Activated T-cell treated with anti-CD3 and anti-CD28 coated beads for 48 hours (primary cell): ENCODE measurements at regions not wholly inside any gene's neighbourhood (a gene's known extent, or its start where the extent isn't known, plus 50 kb on each side); places are given as distances from the start of the nearest gene placed in this dataset.
A peak's percentile ranks its signal among the peaks of the same experiment; 100 is the strongest.
"Not testable (repeated sequence)": the region's sequence is repeated elsewhere in the genome, so short reads cannot be mapped to it uniquely, and the experiment has no call there.

Source experiments
- DNase-seq: peaks from one replicate; pipeline ENCODE4 v3.0.0-alpha.2; 2020; ENCODE audit warnings: low read depth

DNA sequence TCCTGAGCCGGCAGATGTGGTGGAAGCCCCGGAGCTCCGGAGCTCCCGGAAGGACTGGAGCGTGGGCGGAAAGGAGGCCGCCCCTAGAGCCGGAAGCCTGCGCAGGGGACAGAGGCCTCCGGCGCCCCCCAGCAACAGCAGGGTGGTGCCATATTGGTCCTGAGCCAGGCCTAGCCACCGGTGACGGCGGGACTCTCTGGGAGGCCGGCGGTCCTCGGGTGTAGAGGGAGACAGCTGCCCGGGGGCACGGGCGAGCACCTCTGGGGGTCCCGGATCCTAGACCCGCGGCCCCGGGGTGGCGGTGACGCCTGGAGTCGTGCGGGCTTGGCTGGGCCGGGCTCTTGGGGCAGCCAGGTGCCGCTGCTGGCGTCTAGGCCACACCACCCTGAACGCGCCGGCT lies 1472.2 kb downstream of the FOXD4L5 start:
- not testable (repeated sequence) for DNase-seq

DNA sequence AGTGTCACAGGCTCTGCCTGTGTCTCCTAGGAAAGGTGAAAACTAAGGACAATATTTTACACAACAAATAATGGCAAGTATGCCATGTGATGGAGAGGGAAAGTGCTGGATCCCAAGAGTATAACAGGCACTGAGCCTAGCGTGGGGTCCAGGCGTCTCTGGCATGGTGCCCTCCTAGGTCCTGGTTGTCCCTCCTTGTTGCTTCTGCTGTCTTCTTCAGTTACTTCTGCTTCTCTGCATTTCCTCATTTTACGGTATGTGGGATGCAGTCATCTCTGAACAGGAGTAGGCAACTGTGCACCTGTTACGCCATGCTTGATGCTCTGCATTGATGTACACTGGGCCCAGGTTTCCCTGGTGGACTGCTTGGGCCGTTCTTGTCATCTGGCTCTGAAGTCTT lies 1480.8 kb downstream of the FOXD4L5 start:
- DNase-seq: not testable (repeated sequence)

DNA sequence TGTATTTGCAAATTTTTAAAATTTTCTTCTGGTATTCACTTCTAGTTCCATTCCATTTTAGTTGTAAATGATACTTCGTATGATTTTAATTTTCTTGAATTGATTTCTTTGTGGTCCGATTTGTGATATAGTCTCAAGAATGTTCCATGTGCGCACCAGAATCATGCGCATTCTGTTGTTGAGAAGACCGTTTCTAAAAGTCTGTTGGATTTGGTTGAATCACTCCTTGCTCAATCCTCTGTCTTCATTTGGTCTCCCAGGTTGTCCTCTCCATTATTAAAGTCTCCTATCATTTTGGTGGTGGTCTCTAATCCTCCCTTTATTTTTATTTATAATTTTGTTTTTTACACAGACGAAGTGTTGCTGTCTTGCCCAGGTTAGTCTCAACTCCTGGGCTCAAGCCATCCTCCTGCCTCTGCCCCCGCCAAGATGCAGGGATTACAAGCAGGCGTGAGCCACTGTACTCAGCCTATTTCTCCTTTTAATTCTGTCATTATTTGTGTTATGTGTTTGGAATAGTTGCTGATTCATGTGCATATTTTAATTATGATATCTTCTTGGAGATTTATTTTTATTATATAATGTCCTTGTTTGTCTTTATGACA lies 1490.8 kb downstream of the FOXD4L5 start:
- DNase-seq: not testable (repeated sequence)

DNA sequence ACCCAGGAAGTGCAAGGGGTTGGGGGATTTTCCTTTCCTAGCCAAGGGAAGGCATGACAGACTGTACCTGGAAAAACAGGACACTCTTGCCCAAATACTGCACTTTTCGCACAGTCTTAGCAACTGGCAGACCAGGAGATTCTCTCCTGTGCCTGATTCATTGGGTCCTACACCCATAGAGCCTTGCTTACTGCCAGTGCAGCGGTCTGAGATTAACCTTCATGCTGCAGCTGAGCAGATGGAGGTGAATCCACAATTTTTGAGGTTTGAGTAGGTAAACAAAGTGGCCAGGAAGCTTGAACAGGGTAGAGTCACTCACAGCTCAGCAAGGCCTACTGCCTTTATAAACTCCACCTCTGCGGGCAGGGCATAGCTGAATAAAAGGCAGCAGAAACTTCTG lies 1497.6 kb downstream of the FOXD4L5 start:
- DNase-seq: not testable (repeated sequence)

DNA sequence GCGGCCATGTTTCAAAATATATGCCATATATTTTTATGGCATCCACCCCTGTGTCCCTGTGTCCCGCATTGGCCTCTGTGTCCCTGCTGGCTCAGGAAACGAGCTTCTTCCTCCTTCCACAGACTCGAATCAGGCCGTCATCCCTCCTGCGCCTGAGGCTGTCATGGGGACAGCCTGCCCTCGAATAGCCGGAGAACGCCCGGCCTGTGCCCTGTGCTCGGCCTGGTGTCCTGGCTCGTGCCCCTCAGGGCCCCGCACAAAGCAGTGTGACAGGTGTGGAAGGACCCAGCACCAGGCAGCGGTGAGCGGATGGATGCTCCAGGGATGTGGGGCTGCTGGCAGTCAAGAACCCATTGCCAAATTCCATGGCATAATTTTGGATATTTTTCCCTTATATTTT lies 1500.0 kb downstream of the FOXD4L5 start:
- not testable (repeated sequence) for DNase-seq

DNA sequence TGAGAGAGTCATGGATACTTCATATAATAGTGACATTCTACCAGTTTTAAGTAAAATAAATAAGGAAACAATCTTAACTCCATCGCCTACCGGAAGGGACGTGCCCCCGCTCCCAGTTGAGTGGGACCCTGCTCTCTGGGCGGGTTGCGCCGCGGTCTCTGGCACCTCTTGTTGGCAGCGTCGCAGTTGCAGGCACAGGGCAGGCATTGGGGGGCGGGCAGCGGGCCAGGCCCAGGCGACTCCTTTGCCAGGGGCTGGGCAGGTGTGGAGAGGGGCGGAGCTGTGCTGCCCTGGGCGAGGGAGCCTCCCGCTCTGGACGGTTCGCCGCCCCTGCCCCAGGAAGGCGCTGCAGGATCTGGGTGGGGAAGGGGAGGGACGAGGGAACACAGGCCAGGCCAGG lies 1500.6 kb downstream of the FOXD4L5 start:
- not testable (repeated sequence) for DNase-seq

DNA sequence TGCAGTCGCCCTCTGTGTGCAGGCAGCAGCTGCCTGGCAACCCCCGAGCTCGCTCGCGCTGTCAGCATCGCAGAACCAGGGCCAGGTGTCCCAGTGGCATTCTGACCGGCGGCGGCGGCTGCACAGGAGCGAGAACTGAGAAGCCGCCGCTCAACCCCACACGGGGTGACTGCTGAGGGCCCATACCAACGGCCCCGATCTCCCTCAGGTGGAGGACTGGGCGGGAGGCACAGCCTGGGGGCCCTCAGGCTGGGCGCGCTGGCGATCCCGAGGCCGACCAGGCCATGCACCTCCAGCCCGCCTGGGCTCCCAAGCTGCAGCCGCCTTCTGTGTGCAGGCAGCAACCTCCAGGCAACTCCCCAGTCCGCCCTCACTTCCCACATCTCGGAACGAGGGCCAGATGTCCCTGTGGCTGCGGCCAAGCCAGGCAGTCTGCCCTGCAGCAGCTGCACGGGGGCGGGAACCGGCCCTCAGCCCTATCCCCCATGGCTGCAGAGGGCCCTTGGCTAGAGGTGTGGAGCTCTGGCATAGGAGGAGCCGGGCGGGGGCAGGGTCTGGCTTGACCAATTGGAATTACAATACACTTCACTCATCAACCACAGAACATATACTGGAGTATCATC lies 1503.1 kb downstream of the FOXD4L5 start:
- DNase-seq: not testable (repeated sequence)

DNA sequence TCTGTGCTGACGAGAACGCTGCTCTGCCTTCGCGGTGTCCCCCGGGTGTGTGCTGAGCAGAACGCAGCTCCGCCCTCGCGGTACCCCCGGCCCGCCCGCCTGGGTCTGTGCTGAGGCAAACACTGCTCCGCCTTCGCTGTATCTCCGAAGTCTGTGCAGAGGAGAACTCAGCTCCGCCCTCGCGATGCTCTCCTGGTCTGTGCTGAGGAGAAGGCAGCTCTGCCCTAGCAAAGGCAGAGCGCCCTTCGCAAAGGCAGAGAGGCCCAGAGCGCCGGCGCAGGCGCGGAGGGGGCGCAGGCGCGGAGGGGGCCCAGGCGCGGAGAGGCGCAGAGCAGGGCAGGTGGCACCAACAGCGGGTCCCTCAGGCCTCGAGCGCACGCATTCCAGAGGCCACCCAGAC lies 1503.6 kb downstream of the FOXD4L5 start:
- peak; percentile 8 for DNase-seq

DNA sequence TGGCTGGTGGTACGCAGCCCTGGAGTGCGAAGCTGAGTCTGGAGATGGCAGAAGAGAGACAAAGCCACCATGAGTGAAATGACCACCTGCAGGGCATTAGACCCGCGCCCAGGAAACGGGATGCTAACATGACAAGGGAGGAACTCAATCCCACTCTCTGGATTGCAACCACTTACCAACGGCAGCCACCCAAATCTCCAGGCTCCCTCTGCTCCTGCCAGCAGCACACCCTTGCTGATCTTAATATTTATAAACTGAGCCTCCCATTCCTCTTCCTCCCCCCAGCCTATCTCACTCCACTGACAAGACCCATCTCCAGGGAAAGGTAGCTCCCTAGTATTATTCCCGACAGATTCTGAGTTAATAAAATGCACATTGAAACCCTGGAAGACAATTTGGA lies 1508.8 kb downstream of the FOXD4L5 start:
- DNase-seq: not testable (repeated sequence)

DNA sequence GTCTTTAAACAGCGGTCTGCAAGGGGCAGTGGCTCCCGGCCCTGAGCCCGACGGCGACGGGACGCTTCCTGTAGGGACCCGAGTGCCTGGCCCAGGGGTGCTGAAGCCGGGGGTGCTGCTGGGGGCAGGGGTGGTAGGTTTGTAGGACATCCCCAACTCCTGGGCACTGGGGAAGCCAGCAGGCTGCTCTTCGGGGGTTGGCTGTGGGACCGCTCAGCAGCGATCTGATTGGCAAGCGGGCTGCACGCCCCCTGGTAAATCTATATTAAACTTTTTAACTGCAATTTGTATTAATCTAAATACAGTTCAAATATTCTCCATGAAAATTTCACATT lies 1510.0 kb downstream of the FOXD4L5 start:
- not testable (repeated sequence) for DNase-seq

DNA sequence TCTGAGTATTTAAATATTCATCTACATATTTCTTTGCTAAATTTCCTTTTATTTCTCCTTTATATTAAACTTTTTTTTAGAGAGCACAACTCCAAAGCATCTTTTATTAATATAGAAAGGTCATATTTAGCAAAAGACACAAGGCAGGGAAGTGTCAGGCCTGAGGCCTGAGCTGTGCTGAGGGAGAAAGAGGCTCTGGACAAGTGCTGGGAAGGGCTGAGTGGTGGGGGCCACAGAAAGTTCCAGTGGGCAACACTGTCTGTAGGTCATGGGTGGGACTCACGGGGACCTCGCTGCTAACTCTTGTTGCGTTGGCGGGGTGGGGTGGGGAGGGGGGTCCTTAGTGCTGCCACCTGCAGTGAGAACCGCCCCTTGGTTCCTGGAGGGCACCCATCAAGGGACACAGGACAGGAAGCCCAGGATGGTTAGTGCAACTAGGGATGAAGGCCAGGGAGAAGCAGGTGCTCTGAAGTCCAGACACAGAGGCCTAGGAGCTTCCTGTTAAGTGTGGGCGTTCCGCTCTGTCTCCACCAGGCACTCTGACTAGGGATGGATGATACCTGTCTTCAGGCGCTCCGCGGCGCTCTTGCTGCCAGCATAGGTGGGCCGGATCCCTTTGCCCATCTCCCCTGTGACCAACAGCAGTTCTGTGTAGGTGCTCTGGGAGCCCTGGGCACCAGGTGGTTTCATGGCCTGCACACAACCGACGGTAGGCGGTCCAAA lies 1510.5 kb downstream of the FOXD4L5 start:
- not testable (repeated sequence) for DNase-seq

DNA sequence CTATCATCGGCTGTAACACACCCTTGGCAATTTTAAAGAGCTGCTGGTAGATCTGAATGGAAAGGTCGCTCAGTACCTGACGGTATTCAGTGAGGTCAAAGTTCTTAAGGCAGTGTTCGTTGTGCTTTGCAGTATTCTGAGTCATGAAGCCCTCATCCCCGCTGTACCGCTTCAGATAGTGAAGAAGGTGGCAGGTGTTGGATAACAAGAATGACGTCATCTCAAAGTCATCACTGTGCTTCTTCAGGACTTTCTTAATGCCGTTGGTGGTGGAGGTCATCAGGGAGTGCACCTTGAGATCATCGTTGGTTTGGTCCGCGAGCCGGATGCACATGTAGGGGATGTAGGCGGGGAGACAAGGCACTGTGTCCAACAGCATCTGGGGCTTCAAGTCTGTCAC lies 1522.8 kb downstream of the FOXD4L5 start:
- DNase-seq: not testable (repeated sequence)

DNA sequence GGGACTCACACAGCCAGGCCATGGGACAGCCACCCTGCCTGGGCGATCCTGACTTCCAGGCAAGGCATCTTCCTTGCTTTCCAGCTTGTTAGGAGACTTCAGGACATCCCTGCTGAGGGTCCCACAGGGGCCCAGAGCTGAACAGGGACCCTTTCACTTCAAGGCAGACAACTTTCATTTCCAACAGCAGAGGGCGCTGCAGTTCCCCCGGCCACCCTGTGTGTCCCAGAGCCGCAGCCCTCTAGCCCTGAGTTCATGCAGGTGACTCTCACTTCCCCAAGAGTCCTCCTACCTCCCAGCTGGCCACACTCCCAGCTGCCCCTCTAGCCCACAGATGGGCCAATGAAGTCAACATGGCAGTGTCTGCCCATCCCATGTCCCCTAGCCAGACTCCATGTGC lies 1556.0 kb downstream of the FOXD4L5 start:
- not testable (repeated sequence) for DNase-seq

DNA sequence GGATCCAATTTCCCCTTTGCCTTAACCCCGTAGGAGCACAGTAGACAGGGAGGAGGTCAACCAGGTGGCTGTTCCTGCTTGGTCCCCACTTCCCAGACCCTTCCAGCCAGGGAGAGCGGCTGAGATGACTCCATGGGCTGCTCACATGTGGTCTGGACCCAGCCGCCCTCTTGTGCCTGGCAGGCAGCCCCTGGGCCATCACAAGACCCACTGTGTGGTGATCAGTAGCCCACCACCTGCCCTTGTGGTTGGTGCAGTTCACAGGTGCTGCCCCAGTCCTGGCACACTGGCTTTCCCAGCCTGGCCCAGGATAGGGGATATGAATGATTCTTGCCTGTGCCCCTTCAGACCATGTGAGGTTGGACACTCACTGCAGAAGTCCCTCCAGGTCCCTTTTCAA lies 1556.7 kb downstream of the FOXD4L5 start:
- no peak for DNase-seq

DNA sequence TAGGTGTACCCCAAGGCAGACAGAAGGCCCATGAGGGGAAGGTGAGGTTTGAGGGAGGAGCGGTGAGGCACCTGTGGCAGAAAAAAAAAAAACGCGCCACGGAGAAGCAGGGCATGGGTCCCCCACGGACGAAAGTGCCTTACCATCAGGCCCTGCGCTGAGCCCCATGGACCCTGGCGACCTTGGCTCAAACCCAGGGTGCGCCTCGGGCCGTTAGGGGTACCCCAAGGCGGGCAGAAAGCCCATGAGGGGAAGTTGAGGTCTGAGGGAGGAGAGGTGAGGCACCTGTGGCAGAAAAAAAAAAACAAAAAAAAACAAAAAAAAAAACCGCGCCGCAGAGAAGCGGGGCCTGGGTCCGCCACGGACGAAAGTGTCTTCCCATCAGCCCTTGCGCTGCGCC lies 1576.7 kb downstream of the FOXD4L5 start:
- not testable (repeated sequence) for DNase-seq

DNA sequence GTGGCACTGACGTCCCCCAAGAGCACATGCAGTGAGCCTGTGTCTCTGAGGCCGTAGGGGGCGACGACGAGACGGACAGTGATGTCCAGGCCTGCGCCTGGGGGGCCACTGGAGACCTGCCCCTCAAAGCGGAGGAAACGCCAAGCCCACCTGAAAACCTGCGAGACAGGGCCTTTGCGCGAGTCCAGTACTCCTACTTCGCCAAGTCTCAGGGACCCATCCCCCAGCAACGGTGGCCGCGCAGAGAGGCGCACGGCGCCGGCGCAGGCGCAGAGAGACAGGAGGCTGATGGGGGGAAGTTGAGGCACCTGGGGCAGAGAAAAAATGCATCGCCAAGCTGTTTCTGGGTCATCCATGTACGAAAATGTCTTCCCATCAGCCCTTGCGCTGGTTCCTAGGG lies 1580.6 kb downstream of the FOXD4L5 start:
- DNase-seq: not testable (repeated sequence)

DNA sequence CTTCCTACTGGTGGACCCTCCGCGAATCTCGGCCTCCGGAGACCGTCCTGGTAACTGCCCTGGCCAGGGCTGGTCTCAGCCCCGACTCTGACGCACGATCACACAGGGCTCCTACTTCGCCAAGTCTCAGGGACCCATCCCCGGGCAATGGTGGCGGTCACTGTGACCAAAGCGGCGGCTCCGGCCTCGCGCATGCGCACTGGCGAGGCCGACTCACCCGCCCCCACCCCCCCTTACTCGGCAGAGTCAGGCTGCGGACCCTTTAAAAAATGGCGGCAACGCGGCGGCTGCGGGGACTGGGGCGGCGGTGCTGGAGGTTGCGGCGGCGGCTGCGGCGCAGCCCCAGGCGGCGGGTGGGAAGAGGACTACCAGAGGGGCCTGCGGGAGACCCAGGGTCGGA lies 1581.3 kb downstream of the FOXD4L5 start:
- not testable (repeated sequence) for DNase-seq

DNA sequence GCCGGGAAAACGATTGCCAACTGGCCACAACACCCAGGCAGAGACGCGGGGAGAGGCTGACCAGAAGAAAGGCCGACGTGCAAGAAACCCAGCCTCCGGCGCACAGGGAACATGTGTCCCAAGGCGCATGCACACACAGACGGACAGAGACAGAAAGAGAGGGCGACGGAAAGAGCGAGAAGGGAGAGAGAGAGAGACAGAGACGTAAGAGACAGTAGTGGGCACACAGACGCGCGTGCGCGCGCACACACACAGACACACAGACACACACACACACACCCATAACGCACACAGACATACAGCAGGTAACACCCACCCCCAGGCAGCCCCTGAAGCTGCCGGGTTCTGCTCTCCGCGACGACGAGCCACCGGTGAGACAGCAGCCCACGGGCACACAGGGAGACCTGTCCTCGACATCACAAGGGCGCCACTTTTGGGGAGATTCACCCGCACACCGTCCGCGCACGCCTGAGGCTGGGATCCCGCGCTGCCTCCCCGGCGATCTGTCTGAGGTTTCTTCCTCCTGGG lies 1581.8 kb downstream of the FOXD4L5 start:
- not testable (repeated sequence) for DNase-seq
